Kidney (tissue), 13 donors: ENCODE measurements at regions not wholly inside any gene's neighbourhood (a gene's known extent, or its start where the extent isn't known, plus 50 kb on each side); places are given as distances from the start of the nearest gene placed in this dataset.

Source experiments
- DNase-seq, 5 donors: peaks; one replicate each; pipeline ENCODE4 v3.0.0-alpha.2; 2013 to 2020
- FAIRE-seq: peaks from 2 replicates; lab custom pipeline; 2012; peaks lifted over from hg19 to GRCh38; lab: Jason Lieb, UNC
- H3K27ac ChIP-seq, 2 donors: one replicate each; pipeline ENCODE4 v1.7.0; 2013; ENCODE audit warnings: low read depth in 2 of 2, low read length in 2 of 2, inconsistent platforms in 1 of 2
- H3K27me3 ChIP-seq: one replicate; pipeline ENCODE4 v1.7.1; 2013; ENCODE audit warnings: low read length, inconsistent platforms; ENCODE audit not compliant: control insufficient read depth, insufficient read depth
- H3K36me3 ChIP-seq, 3 donors: one replicate each; pipeline versions ENCODE4 v1.7.0 to v1.7.1; 2013; ENCODE audit warnings: low read length in 3 of 3, control low read depth in 1 of 3, inconsistent platforms in 1 of 3; ENCODE audit not compliant: insufficient read depth in 3 of 3, control insufficient read depth in 2 of 3
- H3K4me1 ChIP-seq, 3 donors: one replicate each; pipeline versions ENCODE4 v1.7.0 to v1.7.1; 2013; ENCODE audit warnings: low read length in 3 of 3, inconsistent platforms in 1 of 3, low read depth in 1 of 3; ENCODE audit not compliant: control insufficient read depth in 2 of 3, insufficient read depth in 2 of 3
- H3K4me3 ChIP-seq, 3 donors: one replicate each; pipeline versions ENCODE4 v1.7.0 to v1.8.1; 2013; ENCODE audit warnings: low read length in 3 of 3, control low read depth in 1 of 3, inconsistent platforms in 1 of 3
- H3K9ac ChIP-seq, 3 donors: one replicate each; pipeline versions ENCODE4 v1.7.0 to v1.7.1; 2013; ENCODE audit warnings: low read length in 3 of 3, control low read depth in 1 of 3, inconsistent platforms in 1 of 3
- H3K9me3 ChIP-seq, 3 donors: one replicate each; pipeline versions ENCODE4 v1.7.0 to v1.7.1; 2013; ENCODE audit warnings: low read length in 3 of 3, control low read depth in 1 of 3, inconsistent platforms in 1 of 3; ENCODE audit not compliant: control insufficient read depth in 2 of 3, insufficient read depth in 1 of 3
- CTCF ChIP-seq: IDR thresholded peaks from 3 replicates; pipeline ENCODE4 v1.5.1; 2012; ENCODE audit warnings: mild to moderate bottlenecking, moderate library complexity, borderline replicate concordance; ENCODE audit not compliant: insufficient read depth; ENCODE audit errors: extremely low read depth
- intact Hi-C: fragments of 100-400 bp; cut with DNase I; formaldehyde crosslinking; loops from one replicate; pipeline ENCODE4 v1.11.1; 2022
- donor health status: control.
- donor health status: control.
- donor health status: control.
- donor health status: control.
- donor health status: control.
- donor health status: DM: yes; HTN: yes; CAD: no.
- donor health status: Normal renal cell carcinoma (clear cell type).

GRCh38 chr5:125965577-125965976, 457.6 kb upstream of the GRAMD2B start:
- no peak for DNase-seq
- no peak for FAIRE-seq
- TF ChIP-seq CTCF: no peak
- H3K4me3 ChIP-seq: no peak overlapping the region
- no peaks in the 10 kb centered on the region for H3K9me3 ChIP-seq
- no peaks in the 10 kb centered on the region for H3K27me3 ChIP-seq
- intact Hi-C loops: no loop called here
- H3K27ac ChIP-seq: no peak overlapping the region
- no peaks in the 10 kb centered on the region for H3K4me1 ChIP-seq
- no peaks in the 10 kb centered on the region for H3K36me3 ChIP-seq
- no peak overlapping the region for H3K9ac ChIP-seq

GRCh38 chr5:125967576-125967975, 455.6 kb upstream of the GRAMD2B start:
- FAIRE-seq (no peak), DNase-seq (no peak)
- H3K9ac ChIP-seq: no peak overlapping the region
- no peaks in the 10 kb centered on the region for H3K4me1 ChIP-seq
- no peaks in the 10 kb centered on the region for H3K9me3 ChIP-seq
- intact Hi-C loops: no loop called here
- no peaks in the 10 kb centered on the region for H3K36me3 ChIP-seq
- H3K27me3 ChIP-seq: no peaks in the 10 kb centered on the region
- no peak overlapping the region for H3K4me3 ChIP-seq
- H3K27ac ChIP-seq: no peak overlapping the region
- no peak for TF ChIP-seq CTCF

GRCh38 chr5:125969011-125969813, 454.0 kb upstream of the GRAMD2B start:
- H3K9me3 ChIP-seq: no peaks in the 10 kb centered on the region
- TF ChIP-seq CTCF: no peak
- H3K4me3 ChIP-seq: no peak overlapping the region
- no peak overlapping the region for H3K27ac ChIP-seq
- intact Hi-C loops: no loop called here
- no peak for FAIRE-seq
- DNase-seq: no peak
- no peak overlapping the region for H3K9ac ChIP-seq
- H3K4me1 ChIP-seq: no peaks in the 10 kb centered on the region
- H3K27me3 ChIP-seq: no peaks in the 10 kb centered on the region
- no peaks in the 10 kb centered on the region for H3K36me3 ChIP-seq
